Common myeloid progenitor, CD34-positive (primary cell): ENCODE measurements at regions not wholly inside any gene's neighbourhood (a gene's known extent, or its start where the extent isn't known, plus 50 kb on each side); places are given as distances from the start of the nearest gene placed in this dataset.

Experiments
- CTCF ChIA-PET: fragments of 350-600 bp; sonication (Branson Sonifier 250); formaldehyde crosslinking; loops from one replicate; lab custom pipeline; 2021; ENCODE audit warnings: antibody characterized with exemption; lab: Charles Lee
- POLR2A ChIA-PET: fragments of 350-600 bp; sonication (Branson Sonifier 250); formaldehyde crosslinking; loops from one replicate; lab custom pipeline; 2021; ENCODE audit warnings: antibody characterized with exemption; lab: Charles Lee
- DNase-seq, 3 donors: peaks; one replicate each; pipeline versions ENCODE4 v3.0.0 to v3.0.0-alpha.2; 2013
- H3K27ac ChIP-seq, 2 experiments: 1 replicate in 1 of 2; 2 replicates in 1 of 2; pipeline ENCODE4 v1.7.0; 2013; ENCODE audit warnings: inconsistent platforms in 2 of 2, low read length in 2 of 2, mild to moderate bottlenecking in 2 of 2, low read depth in 1 of 2, moderate library complexity in 1 of 2; ENCODE audit not compliant: severe bottlenecking in 2 of 2, insufficient read depth in 1 of 2, poor library complexity in 1 of 2
- H3K27me3 ChIP-seq, 5 experiments: replicated peaks in 2 of 5; 1 replicate in 3 of 5; 2 replicates in 2 of 5; pipeline versions ENCODE4 v1.6.1 to v1.7.0; 2013; ENCODE audit warnings: low read length in 4 of 5, mild to moderate bottlenecking in 2 of 5, moderate library complexity in 2 of 5, inconsistent platforms in 1 of 5; ENCODE audit not compliant: insufficient read depth in 5 of 5, control insufficient read depth in 4 of 5
- H3K36me3 ChIP-seq, 4 experiments: 1 replicate in 2 of 4; 2 replicates in 2 of 4; pipeline versions ENCODE4 v1.6.1 to v1.7.0; 2013; ENCODE audit warnings: low read length in 3 of 4, control low read depth in 1 of 4, mild to moderate bottlenecking in 1 of 4; ENCODE audit not compliant: control insufficient read depth in 4 of 4, insufficient read depth in 4 of 4
- H3K4me1 ChIP-seq, 4 experiments: 1 replicate in 3 of 4; 2 replicates in 1 of 4; pipeline versions ENCODE4 v1.6.1 to v1.7.1; 2013; ENCODE audit warnings: low read length in 3 of 4, mild to moderate bottlenecking in 3 of 4, control low read depth in 1 of 4, inconsistent platforms in 1 of 4, moderate library complexity in 1 of 4; ENCODE audit not compliant: control insufficient read depth in 4 of 4, insufficient read depth in 4 of 4; ENCODE audit errors: control extremely low read depth in 1 of 4
- H3K4me3 ChIP-seq, 7 experiments: 1 replicate in 4 of 7; 2 replicates in 3 of 7; pipeline versions ENCODE4 v1.5.1 to v1.7.0; 2013; ENCODE audit warnings: mild to moderate bottlenecking in 7 of 7, low read length in 6 of 7, moderate library complexity in 6 of 7, inconsistent platforms in 2 of 7, low read depth in 2 of 7, control low read depth in 1 of 7; ENCODE audit not compliant: insufficient read depth in 4 of 7, control insufficient read depth in 1 of 7; ENCODE audit errors: extremely low read depth in 1 of 7
- H3K9me3 ChIP-seq, 5 experiments: 1 replicate in 4 of 5; 2 replicates in 1 of 5; pipeline versions ENCODE4 v1.6.1 to v1.7.1; 2013; ENCODE audit warnings: low read length in 4 of 5, mild to moderate bottlenecking in 2 of 5, inconsistent platforms in 1 of 5, low read depth in 1 of 5, moderate library complexity in 1 of 5; ENCODE audit not compliant: control insufficient read depth in 4 of 5, insufficient read depth in 2 of 5; ENCODE audit errors: control extremely low read depth in 1 of 5
- WGBS: methylation state at CpG from one replicate; pipeline ENCODE4 v1.1.5; 2013; ENCODE audit not compliant: insufficient coverage; 5-methylcytosine and 5-hydroxymethylcytosine counted together

DNA sequence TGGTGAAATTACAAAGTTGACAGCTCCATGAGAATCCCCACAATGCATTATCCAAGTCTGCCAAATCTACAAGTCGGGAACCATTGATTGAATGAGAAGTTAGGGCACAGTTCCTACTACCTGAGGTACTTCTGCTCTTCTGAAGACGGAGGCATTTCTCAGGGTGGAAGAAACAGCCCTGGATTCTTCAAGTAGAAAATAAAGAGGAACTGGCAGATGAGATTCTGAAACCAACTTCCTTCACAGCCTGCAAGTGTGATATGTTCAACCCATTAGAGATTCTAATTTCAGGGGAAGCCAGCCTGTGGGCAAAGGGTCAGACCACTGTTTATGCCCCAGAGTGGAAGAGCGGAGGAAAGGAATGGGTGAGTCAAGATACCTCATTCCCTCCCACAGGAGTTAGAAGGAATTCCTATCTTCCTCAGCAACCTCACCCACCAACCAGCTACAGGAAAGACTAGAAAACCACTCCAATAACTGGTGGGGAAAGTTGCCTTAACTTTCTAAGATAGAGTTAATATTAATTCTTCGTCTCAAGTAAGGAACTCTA, 50.5 kb upstream of the BMPER start:
- ChIA-PET CTCF (interaction anchor here (1.0 kb wide), 1 partner anchor 96 kb away, joined by 3 read pairs; no protein-coding TSS in a partner anchor), POLR2A (no interaction called here)
- peak; percentile 24 to 78 (median 69) for DNase-seq
- Histone ChIP-seq H3K9me3 (no peaks in the 10 kb centered on the region), H3K4me3 (no peak overlapping the region), H3K36me3 (no peaks in the 10 kb centered on the region), H3K27me3 (no peaks in the 10 kb centered on the region), H3K27ac (no peak overlapping the region), H3K4me1 (peaks cover 0 to 12% (median 6%) of the 10 kb centered on the region in 4 experiments)
- WGBS: 0% methylated on average over 2 of the region's 4 CpGs
